ENCODE measurements at regions not wholly inside any gene's neighbourhood (a gene's known extent, or its start where the extent isn't known, plus 50 kb on each side); places are given as distances from the start of the nearest gene placed in this dataset.

DNA sequence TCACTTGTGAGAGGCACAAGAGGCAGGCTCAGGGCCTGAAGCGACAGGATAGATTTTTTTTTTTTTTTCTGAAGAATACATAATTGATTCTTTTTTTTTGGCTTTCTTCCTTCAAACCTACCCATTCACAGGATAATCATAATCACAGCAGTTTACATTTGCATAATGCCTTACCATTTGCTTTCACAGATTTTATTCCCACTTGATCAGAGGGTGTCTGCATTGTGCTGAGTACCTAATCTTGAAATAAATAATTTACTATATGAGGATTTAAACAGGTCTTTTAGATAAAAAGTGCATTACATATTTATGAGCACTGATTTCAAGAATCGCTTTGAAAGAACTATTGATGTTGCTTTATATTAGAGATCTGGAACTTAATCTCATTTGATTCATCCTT lies 219.3 kb downstream of the SPRY1 start:
- H3K4me1 Mint-ChIP-seq: peaks cover 34% of the 10 kb centered on the region
- H3K9me3 Mint-ChIP-seq: no peaks in the 10 kb centered on the region
- CTCF ChIA-PET: no interaction called here
- DNase-seq (ENCODE audit: low spot score) (no peak), ATAC-seq (no peak)
- H3K4me3 Mint-ChIP-seq: no peak overlapping the region
- no peak overlapping the region for H3K27ac Mint-ChIP-seq
- TF ChIP-seq, protein P1, sequence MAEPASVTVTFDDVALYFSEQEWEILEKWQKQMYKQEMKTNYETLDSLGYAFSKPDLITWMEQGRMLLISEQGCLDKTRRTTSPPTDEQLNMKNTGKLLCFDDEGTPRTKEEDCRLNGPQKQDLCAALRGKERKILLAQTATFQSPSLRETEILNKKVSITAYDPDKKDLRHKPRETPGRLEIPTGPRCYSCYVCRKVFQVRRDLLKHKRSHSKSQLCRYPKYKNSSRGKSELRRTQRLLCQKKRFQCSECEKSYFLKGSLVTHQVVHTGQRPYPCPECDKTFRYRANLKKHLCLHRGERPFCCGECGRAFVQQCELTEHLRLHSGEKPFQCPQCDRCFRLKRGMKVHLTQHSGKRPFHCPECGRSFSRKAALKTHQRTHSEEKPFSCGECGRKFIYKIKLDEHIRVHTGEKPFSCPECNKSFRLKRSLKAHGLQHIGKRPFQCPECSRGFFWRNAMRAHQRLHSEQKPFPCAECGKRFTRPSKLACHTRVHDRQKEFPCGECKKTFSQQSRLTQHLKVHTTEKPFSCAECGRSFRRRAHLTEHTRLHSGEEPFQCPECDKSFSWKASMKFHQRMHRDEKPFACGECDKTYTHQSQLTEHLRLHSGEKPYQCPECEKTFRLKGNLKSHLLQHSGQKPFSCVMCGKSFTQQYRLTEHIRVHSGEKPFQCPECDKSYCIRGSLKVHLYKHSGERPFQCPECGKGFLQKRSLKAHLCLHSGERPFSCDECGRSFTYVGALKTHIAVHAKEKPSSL (CRISPR knock-in tag; conservative IDR thresholded peaks at IDR 0.05): no peak
- POLR2A ChIA-PET: no interaction called here
- no peaks in the 10 kb centered on the region for H3K36me3 Mint-ChIP-seq
- no peaks in the 10 kb centered on the region for H3K27me3 Mint-ChIP-seq (ENCODE audit: low read depth)

DNA sequence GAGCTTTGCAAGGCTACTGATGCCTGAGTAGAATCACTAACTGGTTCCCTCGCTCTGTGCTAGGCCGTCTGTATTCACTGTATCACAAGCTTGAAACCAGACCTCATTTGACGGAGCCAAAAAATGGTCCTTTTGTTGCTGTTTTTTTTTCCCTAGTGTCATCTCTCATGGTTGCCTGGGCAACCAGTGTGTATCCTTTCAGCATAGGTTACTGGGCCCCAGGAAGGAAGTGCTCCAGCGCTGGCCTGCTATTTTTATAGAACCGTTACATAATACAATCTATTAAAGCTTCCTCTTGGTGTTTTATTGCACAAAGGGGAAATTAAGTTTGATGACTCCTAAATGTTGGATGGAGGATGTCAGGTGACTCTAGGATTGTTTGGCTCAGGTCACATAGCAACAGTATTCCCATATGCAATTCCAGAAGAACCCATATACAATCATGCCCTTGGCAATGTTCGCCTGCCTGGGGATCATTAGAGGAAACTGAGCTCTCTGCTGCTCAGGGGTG lies 220.4 kb downstream of the SPRY1 start:
- Mint-ChIP-seq H3K27ac (no peak overlapping the region), H3K27me3 (ENCODE audit: low read depth) (no peaks in the 10 kb centered on the region), H3K4me3 (no peak overlapping the region), H3K9me3 (no peaks in the 10 kb centered on the region), H3K36me3 (no peaks in the 10 kb centered on the region), H3K4me1 (peaks cover 34% of the 10 kb centered on the region)
- no peak for TF ChIP-seq ESRRA (CRISPR knock-in tag; IDR thresholded peaks at IDR 0.05; ENCODE audit: borderline replicate concordance)
- TF ChIP-seq FOXJ3 (CRISPR knock-in tag; IDR thresholded peaks at IDR 0.05; ENCODE audit: borderline replicate concordance): no peak
- CTCF ChIA-PET: interaction anchor here (0.9 kb wide), 1 partner anchor 210 kb away, joined by 3 read pairs; no protein-coding TSS in a partner anchor
- peak; percentile 77 for ATAC-seq
- DNase-seq (ENCODE audit: low spot score): no peak
- POLR2A ChIA-PET: interaction anchor here (0.6 kb wide), 1 partner anchor 402 kb away, joined by 3 read pairs; no protein-coding TSS in a partner anchor

DNA sequence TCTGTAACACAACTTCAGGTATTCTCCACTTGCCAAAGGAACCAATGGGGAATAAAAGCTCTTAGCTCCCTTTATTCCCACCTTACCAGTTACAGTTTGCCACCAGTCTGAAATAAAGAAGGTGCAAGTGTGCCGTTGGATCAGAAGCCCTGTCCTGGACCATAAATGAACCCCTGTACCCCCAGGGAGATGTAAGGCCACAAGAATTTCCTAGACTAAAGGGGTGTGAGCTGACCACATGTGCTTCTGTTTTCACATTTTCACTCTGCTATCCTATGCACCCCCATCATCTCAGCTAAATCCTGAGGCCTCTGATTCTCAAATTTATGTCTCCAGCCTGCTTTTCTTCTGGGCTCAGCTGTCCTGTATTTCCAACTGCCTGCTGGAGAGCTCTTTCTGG lies 221.2 kb downstream of the SPRY1 start:
- no peak for DNase-seq (ENCODE audit: low spot score)
- H3K27me3 Mint-ChIP-seq (ENCODE audit: low read depth): no peaks in the 10 kb centered on the region
- ChIA-PET CTCF (interaction anchor here (0.9 kb wide), 1 partner anchor 211 kb away, joined by 3 read pairs; no protein-coding TSS in a partner anchor), POLR2A (no interaction called here)
- H3K36me3 Mint-ChIP-seq: no peaks in the 10 kb centered on the region
- ATAC-seq: no peak
- no peak for TF ChIP-seq ZNF416 (CRISPR knock-in tag; IDR thresholded peaks at IDR 0.05)
- TF ChIP-seq, protein P2, sequence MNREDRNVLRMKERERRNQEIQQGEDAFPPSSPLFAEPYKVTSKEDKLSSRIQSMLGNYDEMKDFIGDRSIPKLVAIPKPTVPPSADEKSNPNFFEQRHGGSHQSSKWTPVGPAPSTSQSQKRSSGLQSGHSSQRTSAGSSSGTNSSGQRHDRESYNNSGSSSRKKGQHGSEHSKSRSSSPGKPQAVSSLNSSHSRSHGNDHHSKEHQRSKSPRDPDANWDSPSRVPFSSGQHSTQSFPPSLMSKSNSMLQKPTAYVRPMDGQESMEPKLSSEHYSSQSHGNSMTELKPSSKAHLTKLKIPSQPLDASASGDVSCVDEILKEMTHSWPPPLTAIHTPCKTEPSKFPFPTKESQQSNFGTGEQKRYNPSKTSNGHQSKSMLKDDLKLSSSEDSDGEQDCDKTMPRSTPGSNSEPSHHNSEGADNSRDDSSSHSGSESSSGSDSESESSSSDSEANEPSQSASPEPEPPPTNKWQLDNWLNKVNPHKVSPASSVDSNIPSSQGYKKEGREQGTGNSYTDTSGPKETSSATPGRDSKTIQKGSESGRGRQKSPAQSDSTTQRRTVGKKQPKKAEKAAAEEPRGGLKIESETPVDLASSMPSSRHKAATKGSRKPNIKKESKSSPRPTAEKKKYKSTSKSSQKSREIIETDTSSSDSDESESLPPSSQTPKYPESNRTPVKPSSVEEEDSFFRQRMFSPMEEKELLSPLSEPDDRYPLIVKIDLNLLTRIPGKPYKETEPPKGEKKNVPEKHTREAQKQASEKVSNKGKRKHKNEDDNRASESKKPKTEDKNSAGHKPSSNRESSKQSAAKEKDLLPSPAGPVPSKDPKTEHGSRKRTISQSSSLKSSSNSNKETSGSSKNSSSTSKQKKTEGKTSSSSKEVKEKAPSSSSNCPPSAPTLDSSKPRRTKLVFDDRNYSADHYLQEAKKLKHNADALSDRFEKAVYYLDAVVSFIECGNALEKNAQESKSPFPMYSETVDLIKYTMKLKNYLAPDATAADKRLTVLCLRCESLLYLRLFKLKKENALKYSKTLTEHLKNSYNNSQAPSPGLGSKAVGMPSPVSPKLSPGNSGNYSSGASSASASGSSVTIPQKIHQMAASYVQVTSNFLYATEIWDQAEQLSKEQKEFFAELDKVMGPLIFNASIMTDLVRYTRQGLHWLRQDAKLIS (CRISPR knock-in tag; IDR thresholded peaks at IDR 0.05; ENCODE audit: borderline replicate concordance): no peak
- TF ChIP-seq, protein P3, sequence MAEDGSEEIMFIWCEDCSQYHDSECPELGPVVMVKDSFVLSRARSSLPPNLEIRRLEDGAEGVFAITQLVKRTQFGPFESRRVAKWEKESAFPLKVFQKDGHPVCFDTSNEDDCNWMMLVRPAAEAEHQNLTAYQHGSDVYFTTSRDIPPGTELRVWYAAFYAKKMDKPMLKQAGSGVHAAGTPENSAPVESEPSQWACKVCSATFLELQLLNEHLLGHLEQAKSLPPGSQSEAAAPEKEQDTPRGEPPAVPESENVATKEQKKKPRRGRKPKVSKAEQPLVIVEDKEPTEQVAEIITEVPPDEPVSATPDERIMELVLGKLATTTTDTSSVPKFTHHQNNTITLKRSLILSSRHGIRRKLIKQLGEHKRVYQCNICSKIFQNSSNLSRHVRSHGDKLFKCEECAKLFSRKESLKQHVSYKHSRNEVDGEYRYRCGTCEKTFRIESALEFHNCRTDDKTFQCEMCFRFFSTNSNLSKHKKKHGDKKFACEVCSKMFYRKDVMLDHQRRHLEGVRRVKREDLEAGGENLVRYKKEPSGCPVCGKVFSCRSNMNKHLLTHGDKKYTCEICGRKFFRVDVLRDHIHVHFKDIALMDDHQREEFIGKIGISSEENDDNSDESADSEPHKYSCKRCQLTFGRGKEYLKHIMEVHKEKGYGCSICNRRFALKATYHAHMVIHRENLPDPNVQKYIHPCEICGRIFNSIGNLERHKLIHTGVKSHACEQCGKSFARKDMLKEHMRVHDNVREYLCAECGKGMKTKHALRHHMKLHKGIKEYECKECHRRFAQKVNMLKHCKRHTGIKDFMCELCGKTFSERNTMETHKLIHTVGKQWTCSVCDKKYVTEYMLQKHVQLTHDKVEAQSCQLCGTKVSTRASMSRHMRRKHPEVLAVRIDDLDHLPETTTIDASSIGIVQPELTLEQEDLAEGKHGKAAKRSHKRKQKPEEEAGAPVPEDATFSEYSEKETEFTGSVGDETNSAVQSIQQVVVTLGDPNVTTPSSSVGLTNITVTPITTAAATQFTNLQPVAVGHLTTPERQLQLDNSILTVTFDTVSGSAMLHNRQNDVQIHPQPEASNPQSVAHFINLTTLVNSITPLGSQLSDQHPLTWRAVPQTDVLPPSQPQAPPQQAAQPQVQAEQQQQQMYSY (CRISPR knock-in tag; IDR thresholded peaks at IDR 0.05): no peak
- no peak for TF ChIP-seq NFE2L1 (CRISPR knock-in tag; IDR thresholded peaks at IDR 0.05)
- TF ChIP-seq, protein P4, sequence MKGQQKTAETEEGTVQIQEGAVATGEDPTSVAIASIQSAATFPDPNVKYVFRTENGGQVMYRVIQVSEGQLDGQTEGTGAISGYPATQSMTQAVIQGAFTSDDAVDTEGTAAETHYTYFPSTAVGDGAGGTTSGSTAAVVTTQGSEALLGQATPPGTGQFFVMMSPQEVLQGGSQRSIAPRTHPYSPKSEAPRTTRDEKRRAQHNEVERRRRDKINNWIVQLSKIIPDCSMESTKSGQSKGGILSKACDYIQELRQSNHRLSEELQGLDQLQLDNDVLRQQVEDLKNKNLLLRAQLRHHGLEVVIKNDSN (CRISPR knock-in tag; IDR thresholded peaks at IDR 0.05): no peak
- H3K4me1 Mint-ChIP-seq: peaks cover 32% of the 10 kb centered on the region
- H3K27ac Mint-ChIP-seq: no peak overlapping the region
- no peaks in the 10 kb centered on the region for H3K9me3 Mint-ChIP-seq
- no peak overlapping the region for H3K4me3 Mint-ChIP-seq

Data from WTC11 (cell line).